HG03097 (cell line): ENCODE measurements at regions not wholly inside any gene's neighbourhood (a gene's known extent, or its start where the extent isn't known, plus 50 kb on each side); places are given as distances from the start of the nearest gene placed in this dataset.

Experiments
- ATAC-seq: cut with Tn5 transposase; IDR thresholded peaks from one replicate; pipeline ENCODE4 v1.9.1; 2021; ENCODE audit not compliant: unreplicated experiment, low FRiP score

GRCh38 chr5:5822729-5823257, 400.3 kb downstream of the ICE1 start:
- ATAC-seq, result no peak

- ATAC-seq, result no peak
Measured at GRCh38 chr5:5816960-5817359, 394.5 kb downstream of the ICE1 start.

GRCh38 chr5:5813441-5813840, 391.0 kb downstream of the ICE1 start:
- ATAC-seq, result no peak

- ATAC-seq, result no peak
Measured at GRCh38 chr5:5810461-5810860, 388.0 kb downstream of the ICE1 start.

GRCh38 chr5:5805916-5806315, 383.4 kb downstream of the ICE1 start:
- no peak for ATAC-seq

- ATAC-seq, result no peak
Measured at GRCh38 chr5:5804478-5805233, 382.2 kb downstream of the ICE1 start.

- no peak for ATAC-seq
Measured at GRCh38 chr5:5800801-5801761, 378.6 kb downstream of the ICE1 start.

- no peak for ATAC-seq
Measured at GRCh38 chr5:5799826-5800225, 377.3 kb downstream of the ICE1 start.

- no peak for ATAC-seq
Measured at GRCh38 chr5:5799229-5799628, 376.8 kb downstream of the ICE1 start.

GRCh38 chr5:5798462-5798861, 376.0 kb downstream of the ICE1 start:
- no peak for ATAC-seq

- no peak for ATAC-seq
Measured at GRCh38 chr5:5798041-5798440, 375.6 kb downstream of the ICE1 start.

GRCh38 chr5:5795074-5795771, 372.7 kb downstream of the ICE1 start:
- ATAC-seq, result no peak

- no peak for ATAC-seq
Measured at GRCh38 chr5:5794118-5794560, 371.7 kb downstream of the ICE1 start.

GRCh38 chr5:5793242-5794117, 371.0 kb downstream of the ICE1 start:
- no peak for ATAC-seq

- no peak for ATAC-seq
Measured at GRCh38 chr5:5792106-5792505, 369.6 kb downstream of the ICE1 start.

GRCh38 chr5:5788793-5789192, 366.3 kb downstream of the ICE1 start:
- no peak for ATAC-seq

GRCh38 chr5:5787373-5787772, 364.9 kb downstream of the ICE1 start:
- ATAC-seq, result no peak

- no peak for ATAC-seq
Measured at GRCh38 chr5:5784101-5784500, 361.6 kb downstream of the ICE1 start.

GRCh38 chr5:5783021-5783420, 360.5 kb downstream of the ICE1 start:
- no peak for ATAC-seq

- ATAC-seq, result no peak
Measured at GRCh38 chr5:5782402-5782801, 359.9 kb downstream of the ICE1 start.
